ENCODE measurements at regions not wholly inside any gene's neighbourhood (a gene's known extent, or its start where the extent isn't known, plus 50 kb on each side); places are given as distances from the start of the nearest gene placed in this dataset.

DNA sequence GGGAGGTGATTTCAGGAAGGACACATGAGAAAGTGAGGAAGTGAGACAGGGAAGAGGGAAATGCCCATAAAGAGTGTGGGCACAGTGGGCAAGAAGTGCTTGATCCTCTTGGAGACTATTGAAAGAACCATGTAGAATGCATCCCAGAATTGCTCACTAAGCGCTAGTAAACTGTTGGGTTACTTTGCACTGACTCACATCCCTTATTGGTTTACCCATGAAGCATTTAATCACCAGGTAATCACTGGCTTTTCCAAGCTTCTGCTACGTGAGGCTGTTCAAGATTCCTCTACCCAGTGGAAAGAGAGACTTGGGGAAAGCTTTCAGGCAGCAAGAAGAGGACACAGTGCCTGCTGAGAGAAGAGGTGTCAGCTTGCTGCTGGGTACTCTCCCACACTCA lies 410.0 kb upstream of the JAG1 start:
- no peak for DNase-seq (ENCODE audit: low spot score)

DNA sequence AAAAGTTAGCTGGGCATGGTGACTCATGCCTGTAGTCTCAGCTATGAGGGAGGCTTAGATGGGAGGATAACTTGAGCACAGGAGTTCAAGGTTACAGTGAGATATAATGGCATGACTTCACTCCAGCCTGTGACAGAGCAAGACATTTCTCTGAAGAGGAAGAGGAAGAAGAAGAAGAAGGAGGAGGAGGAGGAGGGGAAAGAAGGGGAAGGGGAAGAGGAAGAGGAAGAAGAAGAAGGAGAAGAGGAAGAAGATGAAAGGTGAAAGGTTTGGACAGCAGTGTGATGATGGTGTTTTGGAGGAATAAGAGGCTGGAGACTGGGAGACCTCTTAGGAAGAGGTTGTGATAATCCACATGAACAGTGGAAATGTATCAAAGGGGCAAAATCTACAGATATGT lies 410.7 kb upstream of the JAG1 start:
- DNase-seq (ENCODE audit: low spot score) = no peak

DNA sequence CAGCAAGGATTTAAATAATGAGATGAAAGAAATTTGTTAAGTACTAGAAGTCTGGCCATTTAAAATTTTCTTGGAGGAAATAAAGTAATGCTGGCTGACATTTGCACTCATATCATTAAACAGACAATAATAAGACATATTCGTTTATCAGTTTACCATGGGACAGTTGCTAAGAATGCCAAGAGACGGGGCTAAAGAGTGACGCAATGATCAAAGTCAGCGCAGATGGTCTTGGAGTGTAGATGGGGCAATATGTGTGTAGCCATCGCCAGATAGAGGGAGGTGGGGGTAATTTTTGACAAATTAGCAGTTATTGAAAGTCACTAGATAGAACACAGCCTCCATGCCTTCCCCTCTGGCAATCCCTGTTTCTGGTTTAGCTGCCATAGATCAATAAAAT lies 413.2 kb upstream of the JAG1 start:
- DNase-seq (ENCODE audit: low spot score) = no peak

DNA sequence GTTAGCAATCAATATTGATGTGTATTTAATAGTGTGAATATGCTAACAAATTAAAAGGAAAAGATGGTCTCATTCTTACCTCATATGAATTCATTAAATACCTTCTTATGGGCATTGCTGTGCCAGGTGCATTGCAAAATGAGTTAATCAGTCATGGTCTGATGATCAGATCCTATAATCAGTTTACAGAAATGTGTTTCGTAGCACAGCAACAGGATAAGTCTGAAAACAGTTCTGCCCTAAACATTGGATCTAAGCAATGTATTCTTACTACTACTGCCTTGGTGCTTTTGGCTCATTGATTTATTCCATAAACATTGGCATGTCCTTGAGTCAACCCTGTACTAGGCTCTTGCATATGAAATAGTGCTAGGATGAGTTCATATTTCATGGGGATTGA lies 417.0 kb upstream of the JAG1 start:
- DNase-seq (ENCODE audit: low spot score) = no peak

DNA sequence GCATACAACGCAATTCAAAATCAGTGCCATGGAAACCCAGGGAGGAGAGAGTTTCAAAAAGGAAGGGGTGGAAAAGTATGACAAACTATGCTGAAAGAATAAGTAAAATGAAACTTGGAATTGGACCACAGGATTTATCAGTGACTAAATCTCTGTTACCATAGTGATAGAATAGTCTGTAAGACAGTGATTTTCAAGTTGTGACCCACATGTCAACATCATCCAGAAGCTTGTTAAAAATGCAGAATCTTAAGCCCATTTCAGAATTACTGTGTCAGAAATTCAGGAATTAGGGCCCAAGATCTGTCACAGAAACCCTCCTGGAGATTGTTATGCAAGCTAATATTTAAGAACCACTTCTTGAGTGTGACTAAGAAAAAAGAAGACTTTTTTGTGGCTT lies 417.7 kb upstream of the JAG1 start:
- DNase-seq (ENCODE audit: low spot score) = no peak

DNA sequence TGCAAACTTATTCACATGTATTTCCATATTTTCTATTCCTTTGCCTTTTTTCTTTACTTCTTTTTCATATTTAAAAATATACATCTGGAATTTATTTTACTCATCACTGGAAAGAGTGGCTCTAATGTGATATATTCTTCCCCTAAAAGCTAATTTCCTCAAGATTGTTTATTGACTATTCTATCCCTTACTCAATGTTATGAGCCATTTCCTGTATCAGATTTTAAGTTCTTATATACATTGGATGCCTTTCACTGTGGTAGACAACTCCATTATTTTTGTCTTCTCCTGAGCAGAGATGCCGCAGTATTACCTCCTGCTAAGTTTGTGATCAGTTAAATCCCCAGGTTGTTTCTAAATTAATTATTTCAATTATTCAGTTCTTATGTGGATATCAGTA lies 418.4 kb upstream of the JAG1 start:
- DNase-seq (ENCODE audit: low spot score) = no peak

DNA sequence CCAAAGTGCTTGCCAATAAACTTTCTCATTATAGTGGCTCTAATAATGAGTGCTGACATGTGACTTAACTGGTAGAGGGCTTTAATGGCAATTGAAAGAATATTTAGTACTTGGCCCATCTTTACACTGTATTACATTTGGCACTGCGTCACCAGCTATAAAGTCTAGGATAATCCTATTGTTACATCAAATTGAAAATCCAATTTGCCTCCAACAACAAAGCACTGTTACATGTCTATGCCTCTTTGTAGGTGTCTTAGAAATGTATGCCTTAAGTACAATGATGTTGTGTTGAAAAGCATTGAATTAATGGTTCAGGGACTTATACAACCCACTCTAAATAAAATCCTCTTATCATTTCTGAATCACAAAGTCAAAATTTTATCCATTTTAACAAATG lies 420.4 kb upstream of the JAG1 start:
- DNase-seq (ENCODE audit: low spot score) = no peak

DNA sequence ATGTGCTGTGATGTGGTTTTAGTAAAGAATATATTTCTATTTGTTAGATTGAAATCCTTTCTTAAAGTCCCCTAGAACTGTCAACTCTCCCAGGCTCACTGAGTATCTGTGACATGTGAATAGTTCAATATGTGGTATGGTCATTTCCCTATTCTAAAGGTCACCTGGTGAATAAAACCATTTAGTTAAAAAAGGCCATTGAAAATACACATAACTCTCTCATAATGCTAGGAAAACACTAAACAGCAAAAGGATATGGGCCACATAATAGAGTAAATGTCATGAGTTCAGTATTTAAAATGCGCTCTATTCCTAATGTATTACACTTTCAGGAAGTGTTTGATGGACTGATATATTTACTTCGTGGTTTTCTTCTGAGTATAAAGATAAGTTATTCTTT lies 420.9 kb upstream of the JAG1 start:
- DNase-seq (ENCODE audit: low spot score) = no peak

DNA sequence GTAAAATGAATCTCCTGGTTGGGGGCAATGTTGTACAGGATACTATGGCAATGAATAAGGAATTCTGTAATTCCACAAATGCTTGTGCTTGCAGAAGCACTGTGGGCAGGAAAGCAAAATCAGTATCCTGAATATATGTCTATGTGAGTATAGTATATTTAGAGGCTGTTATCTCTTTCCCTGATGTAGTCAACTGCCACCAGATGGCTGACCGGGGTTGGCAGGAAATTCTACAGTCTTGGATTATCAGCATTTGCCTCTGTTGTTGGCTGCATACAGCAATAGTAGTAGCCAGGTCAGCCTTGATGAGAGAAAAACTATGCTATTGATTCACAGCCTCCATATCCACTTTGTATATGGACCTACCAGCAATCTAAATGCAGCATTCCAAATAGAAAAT lies 425.1 kb upstream of the JAG1 start:
- no peak for DNase-seq (ENCODE audit: low spot score)

DNA sequence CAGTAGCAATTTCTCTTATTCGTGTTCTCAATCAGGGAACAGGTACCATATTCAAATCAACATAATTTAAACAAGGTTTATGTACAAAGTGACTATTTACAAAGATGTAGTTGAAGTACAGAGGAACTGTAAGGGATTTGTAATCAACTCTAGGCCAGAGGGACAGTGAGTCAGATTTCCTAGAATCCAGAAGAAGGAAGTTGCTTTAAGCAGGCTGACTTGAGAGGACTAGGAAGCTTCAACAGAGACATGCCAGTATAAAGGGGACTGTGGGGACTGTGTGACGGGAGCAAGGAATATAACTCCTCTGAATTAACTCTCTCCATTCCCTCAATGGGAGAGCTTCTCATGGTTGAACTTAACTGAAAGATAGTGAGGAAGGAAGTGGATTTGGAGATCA lies 427.4 kb upstream of the JAG1 start:
- DNase-seq (ENCODE audit: low spot score) = no peak

DNA sequence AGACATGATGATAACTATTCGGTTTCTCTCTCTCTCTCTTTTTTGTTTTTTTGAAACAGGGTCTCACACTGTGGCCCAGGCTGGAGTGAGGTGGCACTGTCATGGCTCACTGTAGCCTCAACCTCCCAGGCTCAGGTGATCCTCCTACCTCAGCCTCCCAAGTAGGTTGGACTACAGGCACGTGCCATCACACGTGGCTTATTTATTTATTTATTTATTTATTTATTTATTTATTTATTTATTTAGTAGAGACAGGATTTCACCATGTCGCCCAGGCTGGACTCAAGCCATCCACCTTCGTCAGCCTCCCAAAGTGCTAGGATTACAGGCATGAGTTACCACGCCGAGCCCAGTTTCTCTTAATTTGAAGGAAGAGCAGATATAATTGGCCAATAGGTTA lies 427.9 kb upstream of the JAG1 start:
- DNase-seq (ENCODE audit: low spot score) = no peak

DNA sequence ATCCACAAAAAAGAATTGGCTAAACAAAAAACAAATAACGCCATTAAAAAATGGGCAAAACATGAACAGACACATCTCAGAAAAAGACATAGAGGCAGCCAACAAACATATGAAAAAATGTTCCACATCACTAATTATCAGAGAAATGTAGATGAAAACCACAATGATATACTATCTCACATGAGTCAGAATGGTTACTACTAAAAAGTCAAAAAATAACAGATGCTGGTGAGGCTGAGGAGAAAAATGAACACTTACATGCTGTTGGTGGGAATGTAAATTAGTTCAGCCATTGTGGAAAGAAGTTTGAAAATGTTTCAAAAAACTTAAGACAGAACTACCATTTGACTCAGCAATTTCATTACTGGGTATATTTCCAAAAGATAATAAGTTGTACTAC lies 430.1 kb upstream of the JAG1 start:
- no peak for DNase-seq (ENCODE audit: low spot score)

DNA sequence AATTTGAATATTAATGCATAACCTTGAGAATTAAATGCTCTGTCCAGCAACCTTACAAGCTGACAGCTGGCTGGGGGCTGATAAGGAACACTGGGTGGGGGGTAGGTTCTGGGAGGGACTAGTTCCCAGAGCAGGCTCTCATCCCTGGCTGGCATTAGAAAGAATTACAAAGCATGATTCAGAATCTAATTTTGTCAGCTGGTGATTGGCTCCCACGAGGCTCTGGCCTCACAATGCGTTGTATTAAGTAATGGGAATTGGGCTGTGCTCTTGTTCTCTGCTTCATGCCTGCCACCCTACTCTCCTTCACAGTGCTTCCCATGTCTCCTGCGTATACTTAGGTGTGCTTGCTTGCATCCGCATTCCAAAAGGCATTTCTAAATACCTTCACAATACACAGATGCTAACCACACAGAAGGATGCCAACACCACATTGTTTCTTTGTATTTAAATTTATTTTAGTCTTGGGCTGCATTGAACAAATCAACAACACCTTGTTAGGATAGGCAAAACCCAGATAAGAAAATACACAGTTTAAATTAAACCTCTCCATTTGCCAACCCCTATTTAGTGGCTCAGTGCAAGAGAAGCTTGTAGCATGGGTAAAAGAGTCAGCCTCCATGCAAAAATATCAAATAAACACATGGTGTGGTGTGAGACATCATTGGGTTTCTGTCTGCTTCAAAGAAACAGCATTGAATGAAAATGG lies 434.5 kb upstream of the JAG1 start:
- DNase-seq (ENCODE audit: low spot score) = no peak

DNA sequence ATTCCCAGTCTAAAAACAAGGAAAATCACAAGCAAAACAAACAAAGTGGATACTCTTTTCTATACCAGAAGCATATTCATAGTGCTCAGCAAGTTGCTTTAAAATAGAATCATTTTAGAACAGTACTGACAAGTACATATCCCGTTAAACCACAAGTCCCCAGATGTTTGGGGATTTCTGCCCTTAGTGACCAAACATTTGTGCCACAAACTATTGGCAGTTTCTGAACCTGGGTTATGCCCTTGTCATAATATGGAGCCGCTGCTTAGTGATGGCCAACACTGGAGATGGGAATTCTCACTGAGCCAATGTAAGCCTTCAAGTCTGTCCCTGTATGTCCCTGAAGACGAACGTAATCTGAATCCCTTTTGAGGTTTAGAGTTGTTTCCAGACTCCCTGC lies 436.7 kb upstream of the JAG1 start:
- no peak for DNase-seq (ENCODE audit: low spot score)

DNA sequence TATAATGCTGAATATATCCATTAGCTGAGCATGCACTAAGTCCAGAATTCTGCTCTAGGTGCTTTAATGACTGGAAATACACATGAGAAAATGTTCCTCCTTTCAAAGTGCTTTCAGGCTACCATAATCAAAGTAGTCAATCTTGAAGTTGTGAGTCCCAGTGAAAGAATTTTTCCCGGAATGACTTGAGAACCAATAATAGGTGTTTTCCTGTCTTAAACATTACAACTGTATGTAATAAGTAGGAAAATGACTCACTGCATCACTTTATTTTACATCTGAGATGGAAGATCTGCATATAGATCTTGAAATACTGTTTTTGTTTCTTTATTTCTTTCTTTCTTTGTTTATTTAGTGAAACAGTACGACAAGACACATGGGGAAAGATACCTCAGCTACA lies 437.4 kb upstream of the JAG1 start:
- no peak for DNase-seq (ENCODE audit: low spot score)

DNA sequence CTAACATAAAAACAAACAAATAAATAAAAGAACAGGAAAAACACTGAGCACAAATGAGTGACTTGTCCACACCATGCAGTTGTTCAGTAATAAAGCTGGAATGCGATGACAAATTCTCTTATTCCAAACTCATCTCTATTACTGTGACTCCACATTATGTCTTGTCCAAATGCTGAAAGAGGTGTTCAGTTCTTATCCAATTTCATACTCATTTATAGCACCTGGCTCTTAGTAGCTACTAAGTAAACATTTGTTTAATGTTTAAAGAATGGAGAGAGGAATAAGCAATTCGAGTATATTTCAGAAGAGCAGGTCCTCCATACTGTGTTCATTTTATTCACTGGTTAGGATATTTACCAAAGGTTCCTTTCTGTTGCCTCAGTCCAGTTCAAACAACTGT lies 439.0 kb upstream of the JAG1 start:
- no peak for DNase-seq (ENCODE audit: low spot score)

DNA sequence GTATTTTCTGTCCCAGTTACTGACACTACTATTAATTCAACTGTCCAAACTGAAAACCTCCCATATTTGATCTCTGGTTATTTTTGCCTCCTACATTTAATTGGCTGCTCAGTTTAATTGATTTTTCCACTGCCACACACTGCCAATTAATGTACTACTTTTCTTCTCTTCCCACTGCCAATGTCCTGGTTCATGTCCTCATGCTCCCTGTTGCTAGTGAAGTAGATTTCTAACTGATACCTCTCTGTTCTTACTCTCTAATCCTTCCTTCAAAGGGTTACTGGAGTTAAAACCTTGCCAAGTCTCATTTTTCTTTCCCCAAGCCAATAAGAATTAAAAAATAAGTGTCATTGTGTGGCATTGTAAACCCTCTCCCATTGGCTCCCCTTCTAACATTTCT lies 440.6 kb upstream of the JAG1 start:
- no peak for DNase-seq (ENCODE audit: low spot score)

DNA sequence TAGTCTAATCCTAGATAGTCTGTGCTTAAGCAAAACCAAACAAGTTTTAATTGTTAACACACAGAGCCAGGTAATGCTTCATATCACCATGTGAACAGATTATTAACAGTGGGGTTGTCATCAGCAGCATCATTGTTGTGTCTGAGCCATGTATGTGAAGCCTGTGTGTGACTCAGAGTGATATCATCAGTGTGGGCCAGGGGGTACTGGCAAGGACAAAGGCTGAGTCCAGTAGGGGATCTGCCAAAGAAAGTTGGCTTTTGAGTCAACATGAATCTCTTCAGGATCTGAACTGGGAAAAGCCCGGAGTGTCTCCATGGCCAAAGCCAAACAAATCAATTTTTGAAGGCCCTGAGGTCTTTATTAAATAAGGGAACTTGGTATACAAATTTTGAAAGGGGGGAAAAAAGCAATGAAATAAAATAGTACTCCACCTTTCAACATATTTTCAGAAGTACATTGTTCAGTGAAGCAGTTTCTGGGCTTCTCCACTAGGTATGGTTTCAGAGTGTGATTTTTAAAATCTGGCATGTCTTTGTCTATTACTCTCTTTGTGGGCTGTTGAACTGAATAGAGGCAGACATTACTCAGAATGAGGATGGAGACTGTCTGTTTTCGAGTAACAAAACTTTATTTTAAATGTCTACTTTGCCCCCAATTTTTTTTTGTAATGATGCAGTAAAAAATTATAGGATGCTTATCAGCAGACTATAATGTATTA lies 444.2 kb upstream of the JAG1 start:
- no peak for DNase-seq (ENCODE audit: low spot score)

DNA sequence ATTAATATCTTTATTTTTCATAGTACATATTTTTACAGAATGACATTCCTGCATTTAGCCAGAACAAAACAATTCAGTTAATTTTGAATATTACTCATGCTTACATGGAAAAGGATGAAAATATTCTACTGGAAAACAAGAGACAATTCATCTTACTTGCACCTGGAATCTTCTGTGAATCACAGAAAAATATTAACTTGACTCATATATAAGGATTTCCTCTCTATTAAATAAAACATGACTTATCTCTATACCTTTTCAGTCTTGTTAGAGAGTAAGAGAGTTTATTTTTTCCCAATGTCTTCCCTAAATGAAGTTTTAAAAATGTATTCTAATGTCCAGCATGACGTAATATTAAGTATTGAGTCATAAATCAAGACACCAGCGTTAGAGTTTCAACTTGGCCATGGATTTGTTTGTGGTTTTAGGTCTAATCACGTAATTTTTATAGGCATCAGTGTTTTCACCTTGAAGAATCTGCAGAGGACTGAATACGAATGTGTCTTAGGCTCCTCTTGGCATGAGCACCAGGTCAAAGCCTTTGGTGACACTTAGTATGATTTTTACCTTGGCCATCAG lies 445.1 kb upstream of the JAG1 start:
- DNase-seq (ENCODE audit: low spot score) = no peak

DNA sequence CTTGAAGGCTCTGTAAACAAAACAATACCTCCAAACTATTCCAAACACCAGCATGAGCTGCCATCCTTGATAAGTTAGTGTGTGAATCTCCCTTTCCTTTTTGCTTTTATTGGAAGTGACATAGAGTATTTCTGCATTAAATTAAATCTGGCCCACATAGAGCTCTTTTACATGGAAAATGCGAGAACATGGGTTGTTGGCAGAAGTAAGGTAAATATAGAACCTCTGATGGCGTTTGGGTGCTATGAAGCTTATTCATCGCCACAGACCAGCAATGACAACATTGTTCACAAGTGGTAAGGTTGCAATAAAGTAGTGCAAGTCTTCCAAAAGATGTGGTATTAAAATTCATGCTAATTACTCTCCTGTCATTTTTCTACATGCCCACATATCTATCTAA lies 445.8 kb upstream of the JAG1 start:
- no peak for DNase-seq (ENCODE audit: low spot score)

DNA sequence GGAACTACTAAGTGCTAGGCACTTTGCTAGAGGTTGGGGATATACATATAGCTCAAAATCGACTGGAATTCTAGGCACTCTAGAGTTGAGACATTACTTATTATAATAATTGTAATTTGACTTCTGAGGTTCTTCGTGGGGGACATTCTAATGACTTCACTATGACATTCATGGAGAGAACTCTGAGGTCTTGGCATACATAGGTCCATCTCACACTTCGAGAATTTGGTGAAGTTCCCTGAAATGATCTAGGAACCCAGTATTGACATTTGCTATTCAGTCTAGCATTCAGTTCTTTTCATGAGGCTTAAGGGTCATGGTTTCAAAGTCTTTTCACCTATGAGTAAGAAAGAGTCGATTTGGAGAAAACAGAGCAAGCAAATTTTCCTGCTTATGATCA lies 446.6 kb upstream of the JAG1 start:
- DNase-seq (ENCODE audit: low spot score) = no peak

DNA sequence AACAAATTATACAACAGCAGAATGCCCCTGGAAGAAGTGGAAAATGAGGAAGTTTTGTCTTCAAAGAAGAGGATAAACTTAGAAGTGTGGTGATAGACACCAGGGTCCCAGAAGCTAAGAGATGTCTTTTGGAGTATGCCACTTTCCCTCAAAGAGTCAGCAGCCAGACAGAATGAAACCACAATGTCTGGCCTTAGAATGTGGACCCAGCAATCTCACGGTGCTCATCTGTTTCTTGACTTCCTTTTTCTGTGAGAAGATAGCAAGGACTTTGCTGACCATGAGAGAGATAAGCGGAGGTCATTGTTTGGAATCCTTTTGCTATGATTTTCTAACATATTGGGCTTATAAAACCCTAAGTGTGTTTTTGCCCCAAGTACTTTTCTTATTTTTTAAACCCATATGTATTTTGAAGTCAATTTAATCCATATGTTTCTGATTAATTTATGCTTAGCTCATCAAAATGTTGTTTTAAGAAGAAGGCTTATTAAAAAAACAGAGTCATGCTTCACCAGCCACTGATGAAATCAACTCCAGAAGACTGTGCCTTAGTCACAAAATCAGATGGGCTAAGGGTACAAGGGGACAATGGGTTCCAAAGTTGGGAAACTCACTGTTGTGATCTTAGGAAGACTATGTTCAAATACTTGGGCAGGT lies 451.2 kb upstream of the JAG1 start:
- no peak for DNase-seq (ENCODE audit: low spot score)

DNA sequence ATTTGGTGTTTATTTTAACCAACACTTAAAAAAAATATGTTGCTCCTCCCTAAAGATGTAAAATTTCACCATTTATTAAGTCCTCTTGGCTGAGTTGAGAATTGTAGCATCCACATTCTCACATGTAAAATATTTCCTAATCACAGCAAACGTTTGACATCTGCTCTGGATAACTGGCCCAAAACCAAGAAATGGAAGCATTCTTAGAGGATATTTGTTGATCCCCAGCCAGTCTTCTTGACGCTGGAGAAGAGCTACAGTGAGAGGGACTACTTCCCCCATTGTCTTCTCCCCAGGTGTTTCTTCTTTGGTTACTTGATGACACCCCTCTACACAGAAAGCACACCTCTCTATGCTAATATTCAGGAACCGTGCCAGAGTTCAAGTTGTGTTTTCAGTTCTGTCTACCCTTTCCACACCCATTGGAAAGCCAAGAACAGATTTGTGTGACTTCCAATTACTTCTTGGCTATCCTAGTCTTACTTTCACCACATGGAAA lies 454.5 kb upstream of the JAG1 start:
- no peak for DNase-seq (ENCODE audit: low spot score)
